H4 (cell line): ENCODE measurements at regions not wholly inside any gene's neighbourhood (a gene's known extent, or its start where the extent isn't known, plus 50 kb on each side); places are given as distances from the start of the nearest gene placed in this dataset.

Experiments used
- DNase-seq: peaks from one replicate; pipeline ENCODE4 v3.0.0-alpha.2; 2015; ENCODE audit warnings: low spot score

DNA sequence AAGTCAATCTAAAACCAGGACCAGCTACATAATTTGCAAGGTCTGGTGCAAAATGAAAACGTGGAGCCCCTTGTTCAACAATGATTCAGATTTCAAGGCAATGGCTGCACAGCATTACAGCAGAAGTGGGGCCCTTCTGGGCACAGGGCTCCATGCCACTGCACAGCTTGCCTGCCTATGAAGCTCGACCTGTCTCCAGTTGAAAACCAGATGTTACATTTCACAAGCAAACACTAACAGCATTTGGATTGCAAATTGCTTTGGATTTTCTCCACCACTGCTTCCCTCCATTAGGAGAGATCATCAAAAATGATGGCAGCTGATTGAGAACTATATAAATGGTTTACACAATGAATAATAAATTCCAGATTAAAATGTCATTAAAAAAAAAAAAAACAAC is 551.4 kb upstream of the ZFHX3 start:
- no peak for DNase-seq

DNA sequence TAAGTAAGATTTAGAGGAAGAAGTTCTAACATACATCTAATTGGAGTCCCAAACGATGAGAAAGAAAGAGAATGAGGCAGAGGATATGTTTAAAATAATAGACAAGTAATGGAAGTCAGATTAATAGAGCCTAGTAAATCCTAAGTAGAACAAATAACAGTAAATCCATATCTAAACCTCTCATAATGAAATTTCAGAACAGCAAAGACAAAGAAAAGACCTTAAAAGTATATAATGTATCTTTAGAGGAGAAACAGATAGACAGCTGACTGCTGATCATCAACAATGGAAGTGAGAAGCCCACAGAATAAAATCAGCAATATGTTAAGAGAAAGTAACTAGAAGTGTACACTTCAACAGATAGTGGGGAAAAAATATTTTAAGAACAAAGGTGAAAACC is 536.2 kb upstream of the ZFHX3 start:
- DNase-seq = no peak

DNA sequence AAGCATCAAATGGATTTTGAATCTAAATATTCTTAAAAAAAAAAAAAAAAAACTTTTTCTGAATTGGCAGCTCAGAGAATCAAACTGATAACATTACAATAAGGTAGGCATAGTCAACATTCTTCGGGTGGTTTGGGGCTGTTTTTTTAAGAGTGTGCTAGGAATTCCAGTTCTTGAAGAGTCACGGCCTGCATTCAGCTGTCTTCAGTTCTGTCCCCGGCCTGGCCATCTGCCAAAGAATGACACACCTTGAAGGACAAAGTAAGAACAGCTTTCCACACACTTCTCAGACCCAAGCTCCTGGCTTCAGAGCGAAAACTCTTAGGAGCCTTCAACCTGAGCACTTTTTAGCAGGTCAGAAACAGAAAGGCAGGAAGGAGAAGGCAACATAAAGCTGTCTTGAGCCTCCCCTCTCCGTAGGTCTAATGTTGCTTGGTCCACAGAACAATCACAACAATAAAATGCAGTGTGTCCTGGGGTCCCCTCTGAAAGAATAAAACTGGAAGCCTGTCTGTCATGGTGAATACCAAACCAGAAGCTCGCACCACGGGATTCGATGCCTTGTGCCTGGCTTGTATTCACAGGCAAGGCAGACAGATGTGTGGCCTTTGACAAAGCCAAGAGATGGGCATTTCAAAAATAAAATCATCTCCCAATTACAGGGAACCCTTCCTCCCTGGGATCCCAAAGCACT is 524.4 kb upstream of the ZFHX3 start:
- DNase-seq = peak; percentile 55

DNA sequence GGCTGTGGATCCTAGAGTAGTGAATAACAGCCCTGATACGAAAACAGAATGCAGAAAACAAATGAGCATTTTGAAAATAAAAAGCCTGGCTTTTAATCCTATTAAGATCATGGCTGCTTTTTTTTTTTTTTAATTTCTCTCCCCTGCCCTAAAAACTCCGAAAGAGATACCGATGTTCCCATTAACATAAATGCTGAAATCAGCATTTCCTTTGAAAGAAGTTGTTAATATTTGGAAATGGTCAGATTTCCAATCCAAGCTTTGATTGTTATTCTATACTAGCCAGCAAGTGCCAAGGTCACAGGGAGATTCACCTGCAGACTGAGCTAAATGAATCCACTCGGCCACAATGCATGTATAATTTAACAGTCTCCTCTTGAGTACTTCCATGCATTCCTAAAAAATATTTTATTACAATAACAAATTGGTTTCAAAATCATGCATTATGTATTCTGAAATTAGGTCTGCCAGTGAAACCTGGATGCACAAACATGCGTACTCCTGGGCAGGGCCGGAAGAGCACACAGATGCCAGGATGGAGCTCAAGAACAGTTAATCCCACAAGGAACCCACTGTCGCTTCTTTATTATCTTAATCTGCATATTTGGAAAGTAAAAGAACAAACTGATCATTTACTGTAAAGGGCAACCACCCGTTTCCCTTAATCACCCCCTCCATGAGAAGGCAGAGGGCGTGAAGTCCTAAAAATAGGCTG is 521.5 kb upstream of the ZFHX3 start:
- no peak for DNase-seq

DNA sequence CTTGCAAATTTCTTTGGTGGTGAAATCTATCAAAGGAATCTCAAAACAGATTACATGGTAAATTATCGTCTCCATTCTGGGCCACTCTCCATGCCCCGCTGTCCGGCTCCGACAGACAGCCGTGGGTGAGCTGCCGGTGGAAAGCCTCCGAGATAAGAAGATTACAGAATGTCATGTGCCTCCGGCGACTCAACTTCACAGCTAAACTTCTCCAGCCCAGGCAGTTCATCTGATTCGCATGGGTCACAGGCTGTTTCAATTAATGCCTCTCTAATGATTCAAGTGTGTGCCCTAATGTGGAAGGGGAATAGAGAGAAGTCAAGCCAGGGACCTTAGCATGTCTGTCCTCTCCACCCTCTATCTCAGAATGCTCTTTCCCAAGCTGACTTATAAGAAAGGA is 520.8 kb upstream of the ZFHX3 start:
- DNase-seq = no peak

DNA sequence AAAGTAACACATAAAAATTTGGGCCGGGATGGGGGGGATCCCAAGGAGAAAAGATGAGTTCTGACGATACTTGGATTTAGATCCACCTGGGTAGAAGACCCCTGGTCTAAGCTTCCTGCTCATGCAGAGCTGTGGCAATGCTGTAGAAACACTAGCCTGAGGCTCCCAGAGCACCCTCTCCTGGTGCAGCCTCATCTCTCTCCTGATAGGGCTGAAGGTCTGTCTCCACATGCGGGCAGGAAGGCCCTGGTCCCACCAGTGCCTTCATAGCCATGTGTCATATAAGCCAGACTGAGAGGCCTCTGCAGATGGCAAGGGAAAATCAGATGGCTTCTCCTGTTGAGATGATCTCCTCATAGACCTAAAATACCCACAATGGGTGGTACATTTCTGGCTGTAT is 518.0 kb upstream of the ZFHX3 start:
- DNase-seq = no peak

DNA sequence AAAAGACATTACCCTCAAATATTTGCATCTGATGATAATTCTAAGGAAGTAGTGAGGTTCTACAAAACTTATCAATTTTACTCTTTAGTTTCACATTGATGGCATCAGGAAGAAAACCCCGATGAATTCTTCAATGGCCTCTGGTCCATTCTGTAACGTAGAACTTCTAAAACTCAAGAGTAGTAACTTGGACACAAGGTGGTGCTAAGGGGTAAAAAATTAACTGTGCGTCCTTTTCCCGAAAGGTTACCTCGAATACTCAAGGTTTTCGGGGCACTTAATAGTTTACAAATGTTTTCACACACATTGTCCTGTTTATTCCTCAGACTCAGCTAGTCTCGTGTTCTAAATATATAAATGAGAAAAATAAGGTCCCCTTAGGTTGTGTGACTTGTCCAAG is 517.3 kb upstream of the ZFHX3 start:
- DNase-seq = peak; percentile 13

DNA sequence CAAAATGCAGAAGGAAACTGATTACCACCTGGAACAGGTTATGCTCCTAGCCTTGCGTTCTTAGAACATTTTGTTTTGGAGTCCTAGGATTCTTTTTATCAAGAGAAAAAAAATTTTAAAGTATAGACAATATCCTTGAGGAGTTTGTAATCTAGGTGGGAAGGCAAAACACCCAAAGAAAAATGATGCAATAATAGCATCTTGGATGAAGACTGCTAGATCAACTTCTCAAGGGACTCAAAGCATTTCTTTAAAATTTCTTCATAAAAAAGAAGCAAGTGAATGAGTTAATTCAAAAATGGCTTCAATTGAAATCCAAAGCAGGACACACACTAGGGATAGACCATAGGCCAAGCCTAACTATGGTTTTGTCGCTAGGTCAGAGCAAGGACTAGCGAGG is 515.8 kb upstream of the ZFHX3 start:
- DNase-seq = no peak

DNA sequence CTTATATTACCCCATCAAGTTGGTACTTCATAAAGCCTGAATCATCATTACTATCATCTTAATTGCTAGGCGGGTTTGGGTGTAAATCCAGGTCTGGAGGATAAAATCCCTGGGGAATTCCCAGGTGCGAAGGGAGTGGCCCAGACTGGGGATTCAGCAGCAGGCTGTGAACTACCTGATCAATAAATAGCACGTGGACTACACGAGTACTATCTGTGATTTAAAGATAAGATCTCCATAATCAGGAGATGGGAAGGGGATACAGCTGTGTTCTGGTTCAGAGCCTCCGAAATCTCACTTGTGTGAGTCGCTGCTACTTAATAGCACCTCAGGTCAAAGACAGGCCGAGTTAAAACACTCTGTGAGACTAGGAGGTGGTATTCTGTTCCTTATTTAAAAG is 512.6 kb upstream of the ZFHX3 start:
- DNase-seq = no peak

DNA sequence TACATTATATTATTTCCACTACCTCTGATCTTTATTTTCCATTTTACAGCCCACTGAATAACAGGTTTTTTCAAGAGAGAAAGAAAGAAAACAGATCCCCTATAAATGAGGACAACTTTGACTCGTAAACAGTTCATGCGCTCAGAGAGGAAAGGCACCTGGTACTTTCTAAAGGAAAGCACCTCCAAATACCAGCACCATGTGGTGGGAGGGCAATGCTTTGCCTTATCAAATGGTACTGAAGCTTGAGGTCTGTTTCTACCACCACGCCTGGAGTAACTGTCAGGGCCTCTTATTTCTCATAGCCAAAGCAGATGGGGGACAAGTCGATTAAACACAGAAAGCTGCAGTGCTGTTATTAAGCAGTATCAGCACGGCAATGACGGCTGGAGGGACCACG is 510.3 kb upstream of the ZFHX3 start:
- no peak for DNase-seq

DNA sequence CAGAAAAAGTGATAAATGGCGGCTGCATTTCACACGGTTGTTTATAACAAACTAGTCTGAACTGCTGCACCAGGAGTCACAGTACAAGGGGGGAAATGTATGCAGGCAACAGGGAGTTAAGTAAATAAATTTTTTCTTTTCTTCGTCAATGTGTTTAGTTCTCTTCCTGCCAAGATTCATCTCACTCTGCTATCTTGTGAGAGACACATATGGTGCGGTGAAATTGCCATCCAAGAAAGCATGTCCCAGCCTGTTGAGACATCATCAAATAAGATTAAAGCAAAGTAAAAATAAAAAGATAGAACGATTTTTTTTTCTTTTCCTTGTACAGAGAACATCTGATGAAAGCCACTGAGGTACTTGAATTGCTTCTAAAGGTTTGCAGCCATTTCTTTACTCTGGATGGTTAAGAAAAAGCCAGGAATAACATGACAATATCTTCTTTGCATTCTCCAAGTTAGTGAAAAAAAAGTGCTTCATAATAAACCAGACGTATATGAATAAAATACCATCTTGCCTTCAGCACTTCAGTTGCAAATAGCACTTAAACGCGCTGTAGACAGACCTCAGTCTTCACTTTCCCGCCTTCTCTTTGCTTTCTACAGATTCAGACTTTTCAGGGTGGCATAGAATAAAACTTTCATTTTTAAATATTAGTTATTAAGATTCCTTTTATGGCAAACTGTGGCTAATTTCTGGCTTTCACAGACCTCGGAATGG is 506.2 kb upstream of the ZFHX3 start:
- DNase-seq = no peak

DNA sequence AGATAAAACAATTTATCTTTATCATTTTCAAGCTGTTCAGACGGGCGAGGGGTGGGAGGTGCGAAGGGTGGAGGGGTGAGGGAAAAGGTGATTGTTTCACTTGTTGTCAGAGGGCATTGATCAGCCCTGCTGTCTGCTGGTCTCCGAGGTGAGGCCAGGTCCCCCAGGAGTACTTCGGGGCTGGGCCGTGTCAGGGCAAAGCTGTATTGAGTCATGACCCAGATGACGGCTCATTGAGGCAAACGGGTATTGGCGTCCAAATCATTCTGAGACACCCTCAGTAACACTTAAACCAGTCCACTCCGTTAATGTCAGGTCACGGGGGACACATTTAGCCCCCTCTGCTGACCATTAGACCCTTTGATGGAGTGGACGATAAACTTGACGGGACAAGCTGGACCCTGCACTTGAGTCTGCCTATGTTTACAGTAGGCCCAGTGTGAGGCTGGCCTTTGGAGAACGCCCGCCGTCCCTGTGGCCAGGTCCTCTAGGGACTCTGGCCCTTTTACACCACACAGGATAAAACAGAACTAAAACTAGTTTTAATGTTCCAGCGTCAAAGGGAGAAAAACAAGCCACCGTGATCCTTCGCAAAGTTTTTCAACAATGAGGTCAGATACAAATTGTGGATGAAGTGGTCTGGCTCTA is 502.2 kb upstream of the ZFHX3 start:
- DNase-seq = no peak

DNA sequence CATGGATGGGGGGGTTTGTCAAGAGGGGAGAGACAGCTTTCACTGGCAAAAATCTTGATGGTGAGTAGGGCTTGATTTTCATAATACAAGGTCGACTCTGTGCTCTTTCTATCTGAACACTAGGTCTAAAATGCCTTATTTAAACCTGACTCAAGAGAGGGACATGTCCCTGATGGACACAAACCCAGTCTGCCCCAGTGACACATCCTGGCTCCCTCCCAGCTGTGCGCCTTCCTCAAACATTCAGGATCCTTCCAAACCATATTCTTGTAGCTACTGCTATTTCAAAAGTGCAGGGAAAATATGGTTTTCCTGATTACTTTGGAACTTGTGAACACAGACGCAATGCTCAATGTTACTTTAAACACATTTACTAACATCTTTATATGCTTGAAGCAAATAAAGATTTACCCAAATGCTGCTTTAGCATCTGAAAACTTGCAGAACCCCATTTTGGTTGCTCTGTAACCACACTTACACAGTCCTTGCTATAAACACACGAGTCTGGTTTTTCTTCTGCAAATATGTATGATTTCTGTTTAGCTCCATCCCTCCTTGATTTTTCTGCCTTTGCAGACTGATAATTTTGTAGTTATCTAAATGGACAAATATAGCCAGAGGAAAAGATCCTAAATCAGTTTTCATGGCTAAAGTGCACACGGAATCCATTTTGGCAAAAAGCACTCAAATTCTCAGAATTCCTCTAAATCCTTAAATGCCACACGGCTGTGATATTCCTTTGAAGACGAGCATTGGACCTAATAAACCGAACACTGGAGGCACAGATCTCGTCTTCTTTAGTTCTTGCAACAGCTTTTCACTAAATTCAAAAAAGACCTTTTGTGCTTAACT is 499.9 kb upstream of the ZFHX3 start:
- DNase-seq = no peak

DNA sequence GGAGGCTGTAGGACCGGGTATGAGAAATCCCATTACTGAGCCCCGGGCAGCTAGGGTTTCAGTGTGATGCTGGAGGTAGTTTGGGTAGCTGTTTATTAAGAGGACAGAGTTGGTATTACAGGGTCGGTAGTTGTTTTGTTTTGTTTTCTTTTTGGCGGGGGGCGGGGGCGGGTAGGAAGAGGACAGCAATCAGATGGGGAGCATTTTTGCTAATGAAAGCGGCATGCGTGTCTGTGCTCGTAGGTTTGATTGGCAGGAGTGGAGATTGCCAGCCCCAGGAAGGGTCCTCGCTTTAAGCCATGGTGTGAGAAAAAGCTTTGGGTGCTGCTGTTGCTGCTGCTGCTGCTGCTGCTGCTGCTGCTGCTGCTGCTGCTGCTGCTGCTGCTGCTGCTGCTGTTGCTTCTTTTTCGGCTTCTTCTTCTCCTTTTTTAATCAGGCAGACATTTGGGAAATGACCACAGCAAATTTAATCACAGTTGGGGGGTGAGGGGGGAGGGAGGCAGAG is 498.5 kb upstream of the ZFHX3 start:
- DNase-seq = no peak

DNA sequence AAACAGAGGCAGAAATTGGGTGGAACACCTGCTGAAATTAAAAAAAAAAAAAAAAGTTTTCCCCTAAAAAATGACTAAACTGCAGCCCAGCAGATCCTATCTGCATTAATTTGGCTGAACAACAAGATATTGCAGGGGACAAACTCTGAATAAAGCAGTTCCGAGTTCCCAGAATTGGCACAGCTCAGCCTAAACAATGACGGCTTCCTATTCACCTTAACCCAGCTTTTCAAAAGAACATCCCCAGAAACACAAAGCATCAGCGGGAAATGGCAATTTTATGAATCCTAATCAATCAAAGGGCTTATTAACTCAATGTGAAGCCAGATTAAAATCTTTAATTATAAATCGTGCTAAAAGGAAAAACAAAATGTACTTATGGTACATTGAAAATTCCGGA is 497.8 kb upstream of the ZFHX3 start:
- no peak for DNase-seq

DNA sequence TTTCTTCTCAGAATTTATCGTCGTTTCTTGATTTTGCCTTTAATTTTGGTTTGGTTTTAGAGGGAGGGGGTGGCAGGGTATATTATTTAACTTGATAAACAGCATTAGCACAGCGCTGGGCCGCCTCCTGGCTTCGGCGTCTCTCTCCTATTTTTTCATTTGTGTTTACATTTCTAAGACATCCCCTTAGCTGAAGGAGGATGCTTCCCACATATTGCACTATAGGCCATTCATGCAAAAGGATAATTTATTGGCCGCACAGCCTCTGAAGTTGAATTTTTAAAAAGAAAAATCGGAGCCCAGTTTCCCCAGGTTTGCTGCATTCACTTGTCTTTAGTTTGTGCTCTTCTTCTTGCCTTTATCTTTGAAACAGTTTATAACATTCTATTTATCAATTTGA is 497.4 kb upstream of the ZFHX3 start:
- no peak for DNase-seq

DNA sequence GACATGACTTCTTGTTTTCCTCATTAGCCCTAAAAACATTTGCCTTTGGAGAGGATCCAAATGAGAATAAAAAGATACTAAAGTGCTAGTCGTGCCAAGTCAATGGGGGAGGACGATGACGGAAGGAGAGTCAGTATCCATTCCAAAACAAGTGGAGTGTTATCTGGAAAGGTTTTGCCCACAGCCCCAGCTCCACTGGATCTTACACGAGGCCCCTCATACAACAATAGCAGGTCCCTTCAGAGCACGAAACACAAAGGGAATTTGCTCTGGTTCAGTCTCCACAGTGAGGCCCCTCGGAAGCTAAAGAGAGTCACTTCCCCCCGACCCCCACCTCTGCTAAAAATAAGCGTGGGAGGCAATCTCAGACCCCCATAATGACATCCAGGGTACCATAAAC is 496.9 kb upstream of the ZFHX3 start:
- DNase-seq = no peak

DNA sequence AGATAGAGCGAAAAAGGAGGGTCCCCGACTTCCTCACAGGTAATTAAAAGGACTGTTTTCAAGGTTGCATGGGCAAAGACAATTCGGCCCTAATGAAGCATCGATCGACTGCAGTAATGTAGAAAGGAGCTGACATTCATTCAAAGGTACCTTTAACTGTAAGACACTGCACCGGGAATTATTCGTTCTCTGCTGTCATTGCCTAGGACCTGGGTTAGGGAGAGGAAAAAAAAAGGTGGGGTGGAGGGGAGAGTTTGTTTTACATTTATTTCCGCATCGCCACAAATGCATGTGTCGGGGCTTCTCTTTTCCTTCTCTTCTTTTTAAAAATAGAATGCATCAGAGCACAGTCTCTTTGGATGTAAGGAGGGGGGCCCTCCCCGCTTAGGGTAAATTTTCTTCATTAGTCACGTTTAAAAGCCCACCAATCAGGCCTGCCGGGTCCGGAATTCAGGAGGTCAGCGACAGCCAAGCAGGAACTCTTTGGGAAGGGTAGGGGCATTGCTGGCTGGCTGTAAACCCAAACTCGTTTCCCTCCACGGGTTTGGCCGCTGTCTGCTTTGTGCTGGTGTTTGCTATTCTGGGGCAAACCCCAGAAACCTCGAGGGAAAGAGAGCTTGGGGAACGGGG is 496.2 kb upstream of the ZFHX3 start:
- DNase-seq = no peak

DNA sequence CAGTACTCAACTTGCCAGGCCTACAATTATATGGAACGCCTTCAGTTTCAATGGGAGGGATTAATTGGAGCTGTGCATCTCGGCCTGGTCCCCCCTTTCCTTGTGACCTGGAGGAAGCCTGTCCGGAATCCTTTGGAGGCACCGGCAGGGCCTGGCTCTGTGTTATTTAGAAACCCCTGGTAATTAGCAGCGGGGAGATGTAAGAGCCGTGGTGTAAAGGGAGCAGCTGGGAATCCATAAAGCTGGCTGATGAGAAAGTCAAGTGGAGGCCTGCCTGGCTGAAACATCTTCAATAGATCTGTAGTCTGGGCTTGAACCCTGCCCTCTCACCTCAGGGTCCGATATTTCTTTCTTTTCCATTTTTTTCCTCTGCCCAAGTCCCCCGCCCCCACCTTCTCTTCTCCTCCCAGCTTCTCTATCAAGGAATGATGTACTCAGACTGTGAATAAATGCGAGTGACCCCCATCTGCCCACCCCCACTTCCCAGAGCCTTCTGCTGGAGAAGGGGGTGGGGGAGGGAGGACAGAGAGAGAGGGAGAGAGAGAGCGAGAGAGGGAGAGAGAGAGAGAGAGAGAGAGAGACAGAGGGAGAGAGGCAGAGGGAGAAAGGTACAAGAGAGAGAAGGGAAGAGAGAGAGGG is 495.5 kb upstream of the ZFHX3 start:
- DNase-seq = no peak

DNA sequence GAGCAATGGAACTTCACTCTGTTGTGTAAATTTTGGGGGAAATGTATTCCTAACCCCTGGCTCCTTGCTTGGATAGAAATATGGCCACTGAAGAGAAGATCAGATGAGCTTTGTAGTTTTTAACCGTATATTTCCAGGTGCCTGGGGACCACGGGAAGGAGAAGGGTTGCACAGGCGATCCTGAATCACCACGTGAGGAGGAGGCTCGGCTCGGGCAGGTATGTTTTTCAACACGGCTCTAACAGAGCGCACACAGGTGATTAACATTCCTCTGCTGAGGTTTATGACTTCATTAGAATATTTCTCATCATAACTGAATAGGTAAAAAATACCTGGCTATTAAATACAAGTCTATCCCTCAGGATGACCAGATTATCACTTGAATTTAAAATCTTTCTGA is 495.0 kb upstream of the ZFHX3 start:
- no peak for DNase-seq

DNA sequence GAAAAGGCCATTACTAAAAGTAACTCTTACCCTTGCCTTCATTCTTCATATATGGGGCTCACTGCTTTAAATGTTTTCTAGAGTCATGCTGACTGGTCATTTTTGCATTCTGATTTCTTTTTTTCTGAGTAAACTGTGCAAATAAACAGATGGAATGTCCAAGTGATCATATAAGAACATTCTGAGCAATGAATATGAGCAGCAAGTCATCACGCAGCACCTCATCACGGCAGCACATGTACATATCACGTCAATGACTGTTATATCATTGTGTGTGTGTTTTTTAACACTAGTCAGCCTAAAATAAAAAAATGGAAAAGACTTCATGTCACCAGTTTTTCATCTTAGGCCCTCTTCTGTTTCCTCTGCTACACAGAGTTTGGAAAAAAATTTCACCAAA is 490.0 kb upstream of the ZFHX3 start:
- DNase-seq = no peak
